ENCODE measurements at regions not wholly inside any gene's neighbourhood (a gene's known extent, or its start where the extent isn't known, plus 50 kb on each side); places are given as distances from the start of the nearest gene placed in this dataset.

DNA sequence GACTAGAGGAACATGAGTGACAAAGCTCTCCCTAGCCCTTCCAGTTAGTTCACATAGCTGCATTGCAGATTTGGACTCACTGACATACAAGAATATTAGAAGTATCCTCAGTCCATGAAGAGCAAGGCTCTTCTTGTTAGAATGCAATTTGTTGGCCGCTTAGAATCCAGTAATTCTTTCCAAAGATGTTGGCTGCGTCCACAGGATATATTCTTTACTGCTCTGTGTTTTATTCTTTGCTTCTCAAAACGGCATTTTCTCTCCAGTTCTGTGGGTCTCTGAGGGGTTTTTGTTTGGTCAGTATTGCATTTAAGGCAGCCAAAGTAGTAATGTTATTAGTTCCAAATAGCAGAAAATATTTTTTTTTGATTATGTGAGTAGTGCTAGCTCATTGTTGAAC lies 588.6 kb downstream of the DNAJB9 start:
- WGBS, result 89% methylated on average over 3 of the region's 3 CpGs
- Histone ChIP-seq H3K36me3 (ENCODE audit: control insufficient read depth in 2 of 2, insufficient read depth in 2 of 2, low read length in 1 of 2) (no peaks in the 10 kb centered on the region), H3K27me3 (ENCODE audit: control insufficient read depth in 2 of 2, insufficient read depth in 1 of 2, low read length in 1 of 2) (no peaks in the 10 kb centered on the region), H3K4me3 (ENCODE audit: low read length in 2 of 2) (no peak overlapping the region), H3K4me1 (ENCODE audit: control insufficient read depth in 2 of 2, insufficient read depth in 2 of 2, low read length in 2 of 2) (no peaks in the 10 kb centered on the region), H3K9me3 (ENCODE audit: control insufficient read depth in 2 of 2, insufficient read depth in 1 of 2, low read length in 1 of 2) (no peaks in the 10 kb centered on the region), H3K27ac (ENCODE audit: low read depth in 1 of 2, low read length in 1 of 2) (no peak overlapping the region)
- no peak for DNase-seq (ENCODE audit: low read depth in 6 of 9, low spot score in 9 of 9)

DNA sequence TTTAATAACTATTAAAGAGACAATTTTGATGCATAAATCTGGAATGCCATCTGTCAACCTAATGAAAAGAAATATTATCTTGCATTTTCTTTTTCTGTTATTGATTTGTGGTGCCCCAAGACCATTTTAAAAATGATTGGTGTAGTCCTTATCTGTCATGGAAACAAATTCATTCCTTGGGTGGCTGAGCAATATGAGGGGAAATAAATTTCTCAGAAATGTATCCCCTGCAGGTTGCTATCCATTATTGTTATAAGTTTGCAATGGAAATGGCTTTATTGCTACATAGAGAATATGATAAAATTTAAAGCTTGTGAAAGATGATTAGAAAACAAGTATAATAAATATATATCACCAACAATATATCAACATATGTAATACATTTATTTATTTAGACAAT lies 607.0 kb downstream of the DNAJB9 start:
- Histone ChIP-seq H3K27ac (ENCODE audit: low read depth in 1 of 2, low read length in 1 of 2) (no peak overlapping the region), H3K9me3 (ENCODE audit: control insufficient read depth in 2 of 2, insufficient read depth in 1 of 2, low read length in 1 of 2) (no peaks in the 10 kb centered on the region), H3K4me1 (ENCODE audit: control insufficient read depth in 2 of 2, insufficient read depth in 2 of 2, low read length in 2 of 2) (no peaks in the 10 kb centered on the region), H3K4me3 (ENCODE audit: low read length in 2 of 2) (no peak overlapping the region), H3K27me3 (ENCODE audit: control insufficient read depth in 2 of 2, insufficient read depth in 1 of 2, low read length in 1 of 2) (no peaks in the 10 kb centered on the region), H3K36me3 (ENCODE audit: control insufficient read depth in 2 of 2, insufficient read depth in 2 of 2, low read length in 1 of 2) (no peaks in the 10 kb centered on the region)
- DNase-seq (ENCODE audit: low read depth in 6 of 9, low spot score in 9 of 9), result no peak

DNA sequence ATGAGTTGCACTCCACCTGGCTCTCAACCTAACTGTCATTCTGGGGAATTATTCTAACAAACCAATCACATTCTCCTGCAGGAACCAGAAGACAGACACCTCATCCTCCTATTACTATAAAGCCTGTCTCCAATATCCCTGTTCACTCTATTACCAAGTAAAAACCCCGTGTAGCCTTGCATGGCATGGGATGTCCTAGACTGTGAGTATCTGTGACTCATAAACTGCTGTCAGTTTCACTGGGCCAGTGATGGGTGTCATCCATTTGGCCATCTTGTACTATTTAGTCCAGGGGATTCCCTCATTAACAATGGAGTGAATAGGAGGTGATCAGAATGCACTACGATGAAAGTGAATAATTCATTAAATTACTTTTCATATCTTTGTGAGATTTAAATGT lies 608.7 kb downstream of the DNAJB9 start:
- Histone ChIP-seq H3K27ac (ENCODE audit: low read depth in 1 of 2, low read length in 1 of 2) (no peak overlapping the region), H3K4me1 (ENCODE audit: control insufficient read depth in 2 of 2, insufficient read depth in 2 of 2, low read length in 2 of 2) (no peaks in the 10 kb centered on the region), H3K36me3 (ENCODE audit: control insufficient read depth in 2 of 2, insufficient read depth in 2 of 2, low read length in 1 of 2) (no peaks in the 10 kb centered on the region), H3K27me3 (ENCODE audit: control insufficient read depth in 2 of 2, insufficient read depth in 1 of 2, low read length in 1 of 2) (no peaks in the 10 kb centered on the region), H3K4me3 (ENCODE audit: low read length in 2 of 2) (no peak overlapping the region), H3K9me3 (ENCODE audit: control insufficient read depth in 2 of 2, insufficient read depth in 1 of 2, low read length in 1 of 2) (no peaks in the 10 kb centered on the region)
- WGBS, result 91% methylated on average over 2 of the region's 2 CpGs
- no peak for DNase-seq (ENCODE audit: low read depth in 6 of 9, low spot score in 9 of 9)

DNA sequence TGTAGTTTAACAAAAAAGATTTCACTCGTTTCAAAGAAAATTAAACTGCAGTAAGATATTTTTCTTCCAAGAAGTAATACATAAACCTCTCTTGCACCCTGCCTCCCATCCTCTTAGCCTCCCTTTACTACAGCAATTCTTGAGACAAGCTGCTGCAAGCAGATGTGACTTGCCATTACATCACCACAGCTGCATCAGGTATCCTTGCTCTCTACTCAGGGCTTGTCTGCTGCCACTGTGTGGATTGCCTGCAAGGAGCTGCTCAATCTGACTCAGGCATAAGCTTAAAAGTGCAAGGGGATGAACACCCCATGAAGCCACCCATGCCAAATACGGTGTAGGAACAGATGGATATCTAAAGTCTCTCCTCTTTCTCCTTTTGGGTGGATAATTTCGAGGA lies 609.9 kb downstream of the DNAJB9 start:
- Histone ChIP-seq H3K27ac (ENCODE audit: low read depth in 1 of 2, low read length in 1 of 2) (no peak overlapping the region), H3K4me3 (ENCODE audit: low read length in 2 of 2) (no peak overlapping the region), H3K4me1 (ENCODE audit: control insufficient read depth in 2 of 2, insufficient read depth in 2 of 2, low read length in 2 of 2) (no peaks in the 10 kb centered on the region), H3K9me3 (ENCODE audit: control insufficient read depth in 2 of 2, insufficient read depth in 1 of 2, low read length in 1 of 2) (no peaks in the 10 kb centered on the region), H3K27me3 (ENCODE audit: control insufficient read depth in 2 of 2, insufficient read depth in 1 of 2, low read length in 1 of 2) (no peaks in the 10 kb centered on the region), H3K36me3 (ENCODE audit: control insufficient read depth in 2 of 2, insufficient read depth in 2 of 2, low read length in 1 of 2) (no peaks in the 10 kb centered on the region)
- DNase-seq (ENCODE audit: low read depth in 6 of 9, low spot score in 9 of 9), result no peak
- WGBS, result 85% methylated on average over 3 of the region's 3 CpGs

DNA sequence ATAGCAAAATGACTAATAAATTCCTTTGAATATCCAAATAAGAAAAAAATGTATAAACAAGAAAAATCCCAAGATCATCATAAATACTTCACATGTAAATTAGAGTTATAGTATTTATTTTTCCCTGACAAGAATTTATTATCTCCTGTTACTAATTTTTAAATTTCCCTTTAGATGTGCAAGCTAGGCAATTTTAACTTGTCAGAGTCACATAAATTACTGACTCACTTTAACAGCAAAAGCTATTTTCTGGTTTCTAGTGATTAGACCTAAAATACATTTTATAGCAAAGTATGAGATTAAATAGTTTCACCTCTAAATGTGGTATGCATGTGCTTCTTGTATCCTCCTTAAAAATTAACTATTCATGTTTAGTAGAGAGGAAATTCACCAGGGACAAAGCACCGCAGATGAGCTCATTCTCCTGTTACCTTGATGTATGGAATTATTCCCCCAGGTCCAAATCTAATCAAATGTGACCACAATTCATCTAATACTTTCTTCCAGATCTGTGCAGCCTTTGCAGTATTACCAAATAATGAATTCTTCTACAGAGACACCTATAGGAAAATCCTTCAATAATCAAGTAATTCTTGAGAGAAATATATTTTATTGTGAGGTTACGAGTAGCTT lies 621.2 kb downstream of the DNAJB9 start:
- WGBS, result 87% methylated on average over 2 of the region's 2 CpGs
- Histone ChIP-seq H3K36me3 (ENCODE audit: control insufficient read depth in 2 of 2, insufficient read depth in 2 of 2, low read length in 1 of 2) (no peaks in the 10 kb centered on the region), H3K9me3 (ENCODE audit: control insufficient read depth in 2 of 2, insufficient read depth in 1 of 2, low read length in 1 of 2) (peaks cover 0 to 2% of the 10 kb centered on the region in 2 donors), H3K27ac (ENCODE audit: low read depth in 1 of 2, low read length in 1 of 2) (no peak overlapping the region), H3K4me1 (ENCODE audit: control insufficient read depth in 2 of 2, insufficient read depth in 2 of 2, low read length in 2 of 2) (no peaks in the 10 kb centered on the region), H3K4me3 (ENCODE audit: low read length in 2 of 2) (no peak overlapping the region), H3K27me3 (ENCODE audit: control insufficient read depth in 2 of 2, insufficient read depth in 1 of 2, low read length in 1 of 2) (no peaks in the 10 kb centered on the region)
- DNase-seq (ENCODE audit: low read depth in 6 of 9, low spot score in 9 of 9), result no peak

DNA sequence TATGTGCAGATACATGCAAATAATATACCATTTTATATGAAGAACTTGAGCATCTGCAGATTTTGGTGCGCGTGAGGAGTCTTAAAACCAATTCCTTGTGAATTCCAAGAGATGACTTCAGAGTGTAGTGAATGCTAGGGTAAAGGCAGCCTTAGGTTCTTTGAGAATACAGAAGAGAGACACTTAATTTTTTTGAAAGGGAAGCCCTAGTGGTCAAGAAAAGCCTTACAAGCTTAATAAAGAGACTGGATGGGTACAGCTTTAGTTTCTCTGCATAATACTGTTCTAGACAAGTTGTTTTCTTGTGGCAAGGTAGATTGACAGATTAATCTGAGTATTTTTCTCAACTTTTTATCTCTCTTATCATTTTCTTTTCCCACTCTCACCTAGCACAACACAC lies 636.5 kb downstream of the DNAJB9 start:
- Histone ChIP-seq H3K4me3 (ENCODE audit: low read length in 2 of 2) (no peak overlapping the region), H3K36me3 (ENCODE audit: control insufficient read depth in 2 of 2, insufficient read depth in 2 of 2, low read length in 1 of 2) (no peaks in the 10 kb centered on the region), H3K4me1 (ENCODE audit: control insufficient read depth in 2 of 2, insufficient read depth in 2 of 2, low read length in 2 of 2) (no peaks in the 10 kb centered on the region), H3K27me3 (ENCODE audit: control insufficient read depth in 2 of 2, insufficient read depth in 1 of 2, low read length in 1 of 2) (no peaks in the 10 kb centered on the region), H3K9me3 (ENCODE audit: control insufficient read depth in 2 of 2, insufficient read depth in 1 of 2, low read length in 1 of 2) (no peaks in the 10 kb centered on the region), H3K27ac (ENCODE audit: low read depth in 1 of 2, low read length in 1 of 2) (no peak overlapping the region)
- no peak for DNase-seq (ENCODE audit: low read depth in 6 of 9, low spot score in 9 of 9)
- WGBS, result 95% methylated on average over 2 of the region's 2 CpGs

DNA sequence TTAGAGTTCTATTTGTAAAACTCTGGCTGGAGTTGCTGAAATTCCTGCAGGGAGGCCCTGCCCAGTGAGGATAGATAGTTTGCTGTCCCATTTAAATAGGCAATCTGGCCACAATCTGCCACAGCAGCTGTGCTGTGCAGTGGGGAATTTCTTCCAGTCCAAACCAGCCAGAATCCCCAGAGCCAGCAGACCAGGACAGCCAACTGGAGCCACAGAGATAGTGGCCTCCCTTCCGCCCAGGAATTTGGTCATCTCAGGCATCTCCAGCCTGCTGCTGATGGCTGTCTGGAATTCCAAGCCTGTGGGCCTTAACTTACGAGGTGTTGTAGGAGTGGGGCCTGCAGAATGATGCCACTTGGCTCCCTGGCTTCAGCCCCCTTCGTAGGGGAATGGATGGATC lies 643.4 kb downstream of the DNAJB9 start:
- H3K27me3 ChIP-seq (ENCODE audit: control insufficient read depth in 2 of 2, insufficient read depth in 1 of 2, low read length in 1 of 2), result no peaks in the 10 kb centered on the region
- DNase-seq (ENCODE audit: low read depth in 6 of 9, low spot score in 9 of 9), result no peak
- H3K27ac ChIP-seq (ENCODE audit: low read depth in 1 of 2, low read length in 1 of 2), result no peak overlapping the region
- H3K9me3 ChIP-seq (ENCODE audit: control insufficient read depth in 2 of 2, insufficient read depth in 1 of 2, low read length in 1 of 2), result peaks cover 0 to 6% of the 10 kb centered on the region in 2 donors
- H3K36me3 ChIP-seq (ENCODE audit: control insufficient read depth in 2 of 2, insufficient read depth in 2 of 2, low read length in 1 of 2), result no peaks in the 10 kb centered on the region
- H3K4me3 ChIP-seq (ENCODE audit: low read length in 2 of 2), result no peak overlapping the region
- WGBS, result 79% methylated on average over 3 of the region's 3 CpGs
- H3K4me1 ChIP-seq (ENCODE audit: control insufficient read depth in 2 of 2, insufficient read depth in 2 of 2, low read length in 2 of 2), result no peaks in the 10 kb centered on the region

DNA sequence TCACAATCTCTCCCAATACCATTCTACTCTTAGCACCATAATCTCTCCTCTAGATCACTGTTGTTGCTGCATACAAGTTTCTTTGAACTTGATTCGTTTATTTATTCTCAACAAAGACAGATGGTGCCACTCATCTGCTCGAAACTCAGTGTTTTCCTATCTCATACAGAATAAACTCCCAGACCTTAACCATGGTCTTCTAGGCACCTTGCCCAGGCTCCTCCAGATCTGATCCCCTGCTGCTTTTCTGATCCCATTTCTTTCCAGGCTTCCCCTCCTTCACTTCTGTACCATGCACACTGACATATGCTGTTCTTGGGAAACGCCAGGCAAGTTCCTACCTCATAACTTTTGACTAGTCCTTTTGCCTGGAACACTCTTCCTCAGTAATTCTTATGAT lies 645.7 kb downstream of the DNAJB9 start:
- no peak overlapping the region for H3K4me3 ChIP-seq (ENCODE audit: low read length in 2 of 2)
- no peak for DNase-seq (ENCODE audit: low read depth in 6 of 9, low spot score in 9 of 9)

DNA sequence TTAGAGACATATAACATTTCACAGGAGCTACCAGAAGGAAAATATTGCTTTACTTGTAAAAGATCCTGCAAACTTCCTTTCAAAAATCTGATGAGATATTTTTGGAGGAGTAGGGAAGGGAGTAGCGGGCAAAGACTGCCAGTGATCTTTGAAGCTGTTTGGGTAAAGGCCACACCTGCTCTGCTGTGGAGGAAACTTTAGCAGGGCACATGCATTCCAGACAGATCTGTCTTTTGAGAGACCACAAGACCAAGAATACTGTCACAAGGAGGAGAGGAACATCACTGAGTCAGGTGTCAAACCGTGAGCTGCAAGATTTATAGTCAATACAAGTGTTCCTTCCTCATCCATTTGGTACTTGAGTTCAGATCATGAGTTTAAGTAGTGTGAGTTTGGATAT lies 654.4 kb downstream of the DNAJB9 start:
- Histone ChIP-seq H3K27ac (ENCODE audit: low read depth in 1 of 2, low read length in 1 of 2) (no peak overlapping the region), H3K4me1 (ENCODE audit: control insufficient read depth in 2 of 2, insufficient read depth in 2 of 2, low read length in 2 of 2) (no peaks in the 10 kb centered on the region), H3K4me3 (ENCODE audit: low read length in 2 of 2) (no peak overlapping the region), H3K9me3 (ENCODE audit: control insufficient read depth in 2 of 2, insufficient read depth in 1 of 2, low read length in 1 of 2) (no peaks in the 10 kb centered on the region), H3K36me3 (ENCODE audit: control insufficient read depth in 2 of 2, insufficient read depth in 2 of 2, low read length in 1 of 2) (no peaks in the 10 kb centered on the region), H3K27me3 (ENCODE audit: control insufficient read depth in 2 of 2, insufficient read depth in 1 of 2, low read length in 1 of 2) (no peaks in the 10 kb centered on the region)
- 57% methylated on average over 2 of the region's 2 CpGs for WGBS
- DNase-seq (ENCODE audit: low read depth in 6 of 9, low spot score in 9 of 9), result no peak

More for the DNA sequence above, 645.7 kb downstream of the DNAJB9 start:
- Histone ChIP-seq H3K4me1 (ENCODE audit: control insufficient read depth in 2 of 2, insufficient read depth in 2 of 2, low read length in 2 of 2) (no peaks in the 10 kb centered on the region), H3K27ac (ENCODE audit: low read depth in 1 of 2, low read length in 1 of 2) (no peak overlapping the region), H3K27me3 (ENCODE audit: control insufficient read depth in 2 of 2, insufficient read depth in 1 of 2, low read length in 1 of 2) (no peaks in the 10 kb centered on the region), H3K9me3 (ENCODE audit: control insufficient read depth in 2 of 2, insufficient read depth in 1 of 2, low read length in 1 of 2) (peaks cover 0 to 6% of the 10 kb centered on the region in 2 donors), H3K36me3 (ENCODE audit: control insufficient read depth in 2 of 2, insufficient read depth in 2 of 2, low read length in 1 of 2) (no peaks in the 10 kb centered on the region)
- WGBS, result 83% methylated on average over 3 of the region's 3 CpGs

DNA sequence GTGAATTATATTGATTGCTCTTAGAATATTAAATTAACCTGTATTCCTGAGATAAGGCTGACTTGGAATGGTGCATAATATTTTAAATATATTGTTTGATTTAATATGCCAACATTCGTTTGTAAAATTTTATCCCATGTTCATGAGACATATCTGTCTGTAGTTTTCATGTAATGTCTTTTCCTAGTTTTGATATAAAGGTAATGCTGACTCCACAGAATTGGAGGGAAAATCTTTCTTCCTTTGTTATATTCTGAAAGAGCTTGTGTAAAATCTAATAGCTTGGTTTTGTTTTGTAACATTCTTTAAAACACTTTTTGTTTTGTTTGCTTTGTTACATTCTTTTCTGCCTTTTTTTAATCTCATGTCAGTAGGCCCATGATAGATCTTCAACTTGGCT lies 657.0 kb downstream of the DNAJB9 start:
- no peaks in the 10 kb centered on the region for H3K27me3 ChIP-seq (ENCODE audit: control insufficient read depth in 2 of 2, insufficient read depth in 1 of 2, low read length in 1 of 2)
- no peaks in the 10 kb centered on the region for H3K9me3 ChIP-seq (ENCODE audit: control insufficient read depth in 2 of 2, insufficient read depth in 1 of 2, low read length in 1 of 2)
- no peaks in the 10 kb centered on the region for H3K4me1 ChIP-seq (ENCODE audit: control insufficient read depth in 2 of 2, insufficient read depth in 2 of 2, low read length in 2 of 2)
- WGBS, result 84% methylated on average over 1 of the region's 1 CpG
- H3K4me3 ChIP-seq (ENCODE audit: low read length in 2 of 2), result no peak overlapping the region
- H3K27ac ChIP-seq (ENCODE audit: low read depth in 1 of 2, low read length in 1 of 2), result no peak overlapping the region
- H3K36me3 ChIP-seq (ENCODE audit: control insufficient read depth in 2 of 2, insufficient read depth in 2 of 2, low read length in 1 of 2), result no peaks in the 10 kb centered on the region
- no peak for DNase-seq (ENCODE audit: low read depth in 6 of 9, low spot score in 9 of 9)
